GM12892 (cell line): ENCODE measurements at regions not wholly inside any gene's neighbourhood (a gene's known extent, or its start where the extent isn't known, plus 50 kb on each side); places are given as distances from the start of the nearest gene placed in this dataset.

Experiments
- POLR2A ChIP-seq: IDR thresholded peaks from 2 replicates; pipeline ENCODE4 v1.6.1; 2011; ENCODE audit warnings: low read depth, low read length, control low read depth
- POLR2AphosphoS5 ChIP-seq: IDR thresholded peaks from 2 replicates; pipeline ENCODE4 v1.6.1; 2011; ENCODE audit warnings: low read depth, low read length, control low read depth

DNA sequence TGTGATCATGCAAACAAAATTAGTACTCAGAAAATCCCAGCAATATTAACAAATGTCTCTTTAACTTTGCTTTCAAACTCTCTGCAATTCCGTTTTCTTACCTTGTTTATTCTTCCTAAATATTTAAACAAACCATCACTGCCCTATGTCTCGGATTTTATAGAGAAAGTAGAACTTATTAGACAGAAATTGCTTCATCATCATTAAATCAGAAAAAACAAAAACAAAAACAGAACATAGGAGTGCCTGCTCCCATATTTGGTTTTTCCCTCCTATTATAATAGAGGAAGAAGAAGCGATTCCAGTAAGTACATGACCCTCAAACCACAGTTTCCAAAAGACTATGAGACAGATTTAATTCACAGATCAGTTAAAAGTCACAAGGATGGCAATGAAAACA, 1228.0 kb downstream of the RPA4 start:
- TF ChIP-seq POLR2A: no peak
- no peak for TF ChIP-seq POLR2AphosphoS5
